ENCODE measurements at regions not wholly inside any gene's neighbourhood (a gene's known extent, or its start where the extent isn't known, plus 50 kb on each side); places are given as distances from the start of the nearest gene placed in this dataset.
"Not testable (repeated sequence)": the region's sequence is repeated elsewhere in the genome, so short reads cannot be mapped to it uniquely, and the experiment has no call there.

DNA sequence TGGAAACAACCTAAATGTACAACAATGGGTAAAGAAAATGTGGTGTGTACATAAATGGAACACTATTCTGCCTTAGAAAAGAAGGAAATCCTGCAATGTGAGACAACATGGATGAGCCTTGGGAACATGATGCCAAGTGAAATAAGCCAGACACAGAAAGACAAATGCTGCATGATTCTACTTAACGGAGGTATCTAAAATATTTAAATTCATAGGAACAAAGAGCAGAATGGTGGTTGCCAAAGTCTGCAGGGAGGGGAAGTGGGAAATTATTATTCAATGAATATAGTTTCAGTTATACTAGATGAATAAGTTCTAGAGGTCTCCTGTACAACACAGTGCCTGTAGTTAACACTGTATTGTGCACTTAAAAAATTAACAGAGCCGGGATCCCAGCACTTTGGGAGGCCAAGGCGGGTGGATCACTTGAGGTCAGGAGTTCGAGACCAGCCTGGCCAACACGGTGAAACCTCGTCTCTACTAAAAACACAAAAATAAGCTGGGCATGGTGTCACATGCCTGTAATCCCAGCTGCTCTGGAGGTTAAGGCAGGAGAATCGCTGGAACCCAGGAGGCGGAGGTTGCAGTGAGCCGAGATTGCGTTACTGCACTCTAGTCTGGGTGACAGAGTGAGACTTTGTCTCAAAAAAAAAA, 71.4 kb upstream of the SNX9 start:
- Histone ChIP-seq H3K4me2 (no peak overlapping the region), H3K4me1 (replicated peaks; ENCODE audit: insufficient read depth) (peaks cover 12% of the 10 kb centered on the region), H3K27me3 (ENCODE audit: insufficient read depth, low read depth) (no peaks in the 10 kb centered on the region), H3F3A (ENCODE audit: insufficient read depth, low read depth) (no peaks in the 10 kb centered on the region), H3K9me2 (ENCODE audit: insufficient read depth) (no peaks in the 10 kb centered on the region), H3K36me3 (ENCODE audit: low read depth) (no peaks in the 10 kb centered on the region), H3K79me2 (ENCODE audit: low read depth) (no peaks in the 10 kb centered on the region), H3K9me3 (ENCODE audit: insufficient read depth, low read depth) (no peaks in the 10 kb centered on the region), H3K4me3 (no peak overlapping the region), H3K27ac (no peak overlapping the region), H4K20me1 (ENCODE audit: insufficient read depth) (no peaks in the 10 kb centered on the region), H2AFZ (no peak overlapping the region)
- POLR2A ChIA-PET (ENCODE audit: unreplicated experiment), result no interaction called here
- CTCF ChIA-PET, result no interaction called here
- intact Hi-C loops (cut with micrococcal nuclease; ENCODE audit: unreplicated experiment), result no loop called here
- BruUV-seq (replicated peaks), result no TSS peak
- no peak for TF ChIP-seq CTCF (conservative IDR thresholded peaks at IDR 0.05)
- TF ChIP-seq EZH2 (IDR thresholded peaks at IDR 0.05; ENCODE audit: low read depth), result no peak
- DNase-seq, result no peak

DNA sequence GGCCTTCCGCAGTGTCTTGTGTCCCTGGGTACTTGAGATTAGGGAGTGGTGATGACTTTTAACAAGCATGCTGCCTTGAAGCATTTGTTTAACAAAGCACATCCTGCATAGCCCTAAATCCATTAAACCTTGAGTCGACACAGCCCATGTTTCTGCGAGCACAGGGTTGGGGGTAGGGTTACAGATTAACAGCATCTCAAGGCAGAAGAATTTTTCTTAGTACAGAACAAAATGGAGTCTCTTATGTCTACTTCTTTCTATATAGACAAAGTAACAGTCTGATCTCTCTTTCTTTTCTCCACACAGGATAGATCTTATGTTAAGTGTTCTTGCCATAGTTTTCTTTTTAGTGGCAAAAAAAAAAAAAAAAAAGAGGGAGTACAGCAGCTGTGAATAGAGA, 70.2 kb upstream of the SNX9 start:
- DNase-seq; H3K27me3 ChIP-seq (ENCODE audit: insufficient read depth, low read depth); POLR2A ChIA-PET (ENCODE audit: unreplicated experiment); H3F3A ChIP-seq (ENCODE audit: insufficient read depth, low read depth); BruUV-seq (replicated peaks); intact Hi-C loops (cut with micrococcal nuclease; ENCODE audit: unreplicated experiment); H3K36me3 ChIP-seq (ENCODE audit: low read depth); H3K9me3 ChIP-seq (ENCODE audit: insufficient read depth, low read depth); CTCF ChIA-PET; H3K9me2 ChIP-seq (ENCODE audit: insufficient read depth); H3K4me3 ChIP-seq; H2AFZ ChIP-seq; H4K20me1 ChIP-seq (ENCODE audit: insufficient read depth); H3K79me2 ChIP-seq (ENCODE audit: low read depth); H3K27ac ChIP-seq: not testable (repeated sequence)
- Histone ChIP-seq H3K4me2 (peak overlapping the region; percentile 9; the same call in 1 of the 2 replicates), H3K4me1 (replicated peaks; ENCODE audit: insufficient read depth) (peaks cover 17% of the 10 kb centered on the region)

DNA sequence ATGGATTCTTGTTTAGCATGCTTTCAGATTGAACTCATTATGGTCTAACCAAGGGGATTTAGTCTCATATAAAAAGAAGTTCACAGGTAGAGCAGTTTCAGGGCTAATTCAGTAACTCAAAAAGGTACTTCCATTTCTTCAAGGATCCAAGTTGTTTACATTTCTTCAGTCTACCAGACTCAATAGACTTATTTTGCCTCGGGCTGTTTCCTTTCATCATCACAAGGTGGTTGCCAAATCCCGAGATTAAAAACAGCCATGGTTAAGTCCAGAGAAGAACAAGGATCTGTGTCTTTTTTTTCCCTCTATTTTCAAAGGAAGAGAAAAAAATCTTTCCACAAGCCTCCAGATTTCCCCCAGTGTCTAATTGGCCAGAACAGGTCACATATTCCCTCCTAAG, 69.8 kb upstream of the SNX9 start:
- POLR2A ChIA-PET (ENCODE audit: unreplicated experiment), result no interaction called here
- peak in 1 of 2 experiments; percentile 65 for DNase-seq
- H3K27ac ChIP-seq, result no peak overlapping the region
- CTCF ChIA-PET, result no interaction called here
- H3K27me3 ChIP-seq (ENCODE audit: insufficient read depth, low read depth), result no peaks in the 10 kb centered on the region
- H2AFZ ChIP-seq, result no peak overlapping the region
- intact Hi-C loops (cut with micrococcal nuclease; ENCODE audit: unreplicated experiment), result no loop called here
- no peaks in the 10 kb centered on the region for H3K36me3 ChIP-seq (ENCODE audit: low read depth)
- no peaks in the 10 kb centered on the region for H3K79me2 ChIP-seq (ENCODE audit: low read depth)
- no peaks in the 10 kb centered on the region for H3K9me2 ChIP-seq (ENCODE audit: insufficient read depth)
- no peaks in the 10 kb centered on the region for H4K20me1 ChIP-seq (ENCODE audit: insufficient read depth)
- no peaks in the 10 kb centered on the region for H3K9me3 ChIP-seq (ENCODE audit: insufficient read depth, low read depth)
- no peaks in the 10 kb centered on the region for H3F3A ChIP-seq (ENCODE audit: insufficient read depth, low read depth)
- H3K4me1 ChIP-seq (replicated peaks; ENCODE audit: insufficient read depth), result peaks cover 17% of the 10 kb centered on the region
- BruUV-seq (replicated peaks), result no TSS peak
- no peak for TF ChIP-seq EZH2 (IDR thresholded peaks at IDR 0.05; ENCODE audit: low read depth)
- no peak for TF ChIP-seq CTCF (conservative IDR thresholded peaks at IDR 0.05)
- H3K4me3 ChIP-seq, result no peak overlapping the region
- peak overlapping the region; percentile 9; the same call in 1 of the 2 replicates for H3K4me2 ChIP-seq

DNA sequence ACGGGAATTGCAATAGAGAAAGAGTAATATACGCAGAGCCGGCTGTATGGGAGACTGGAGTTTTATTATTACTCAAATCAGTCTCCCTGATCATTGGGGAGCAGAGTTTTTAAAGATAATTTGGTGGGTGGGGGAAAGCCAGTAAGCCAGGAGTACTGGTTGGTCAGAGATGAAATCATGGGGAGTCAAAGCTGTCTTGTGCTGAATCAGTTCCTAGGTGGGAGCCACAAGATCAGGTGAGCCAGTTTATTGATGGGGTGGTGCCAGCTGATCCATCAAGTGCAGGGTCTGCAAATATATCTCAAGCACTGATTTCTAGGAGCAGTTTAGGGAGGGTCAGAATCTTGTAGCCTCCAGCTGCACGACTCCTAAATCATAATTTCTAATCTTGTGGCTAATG, 69.2 kb upstream of the SNX9 start:
- H3F3A ChIP-seq (ENCODE audit: insufficient read depth, low read depth); intact Hi-C loops (cut with micrococcal nuclease; ENCODE audit: unreplicated experiment); H4K20me1 ChIP-seq (ENCODE audit: insufficient read depth); H3K4me3 ChIP-seq; H2AFZ ChIP-seq; H3K79me2 ChIP-seq (ENCODE audit: low read depth); H3K4me2 ChIP-seq; H3K9me2 ChIP-seq (ENCODE audit: insufficient read depth); H3K9me3 ChIP-seq (ENCODE audit: insufficient read depth, low read depth); H3K27ac ChIP-seq; CTCF ChIA-PET; H3K27me3 ChIP-seq (ENCODE audit: insufficient read depth, low read depth); POLR2A ChIA-PET (ENCODE audit: unreplicated experiment); BruUV-seq (replicated peaks); H3K36me3 ChIP-seq (ENCODE audit: low read depth); DNase-seq: not testable (repeated sequence)
- H3K4me1 ChIP-seq (replicated peaks; ENCODE audit: insufficient read depth), result peaks cover 17% of the 10 kb centered on the region
